H1 (cell line): ENCODE measurements at regions not wholly inside any gene's neighbourhood (a gene's known extent, or its start where the extent isn't known, plus 50 kb on each side); places are given as distances from the start of the nearest gene placed in this dataset.

ENCODE experiments used
- CTCF ChIA-PET: fragments of 300-600 bp; sonication (Branson Sonifier 250); formaldehyde crosslinking; loops from one replicate; lab custom pipeline; 2021; ENCODE audit not compliant: partially characterized antibody; lab: Charles Lee
- POLR2A ChIA-PET: fragments of 300-600 bp; sonication (Branson Sonifier 250); formaldehyde crosslinking; loops from one replicate; lab custom pipeline; 2021; ENCODE audit warnings: inconsistent platforms; ENCODE audit not compliant: partially characterized antibody; lab: Charles Lee
- DNase-seq, 2 experiments: peaks; one replicate each; pipeline versions ENCODE4 v3.0.0 to v3.0.0-alpha.2; 2010 to 2022; ENCODE audit warnings: low spot score in 2 of 2, low read depth in 1 of 2, mixed read lengths in 1 of 2
- FAIRE-seq: peaks from 2 replicates; lab custom pipeline; 2011; peaks lifted over from hg19 to GRCh38; lab: Jason Lieb, UNC
- H2AFZ ChIP-seq: 2 replicates; pipeline ENCODE4 v1.8.1; 2012; ENCODE audit warnings: low read length, inconsistent platforms
- H2AK5ac ChIP-seq: 2 replicates; pipeline ENCODE4 v1.6.1; 2013; ENCODE audit warnings: low read depth, low read length
- H2BK120ac ChIP-seq: replicated peaks from 2 replicates; pipeline ENCODE3; 2013; ENCODE audit warnings: low read depth, low read length, inconsistent platforms
- H2BK12ac ChIP-seq: 2 replicates; pipeline ENCODE4 v1.6.1; 2013; ENCODE audit warnings: low read depth, low read length
- H2BK15ac ChIP-seq: 2 replicates; pipeline ENCODE4 v1.6.1; 2013; ENCODE audit warnings: low read length
- H2BK20ac ChIP-seq: 2 replicates; pipeline ENCODE4 v1.6.1; 2013; ENCODE audit warnings: low read length
- H2BK5ac ChIP-seq: 2 replicates; pipeline ENCODE4 v1.6.1; 2013; ENCODE audit warnings: low read depth, low read length
- H3K14ac ChIP-seq: 2 replicates; pipeline ENCODE4 v1.6.1; 2013; ENCODE audit warnings: inconsistent platforms; ENCODE audit not compliant: insufficient read length
- H3K18ac ChIP-seq: 2 replicates; pipeline ENCODE4 v1.6.1; 2013; ENCODE audit warnings: low read length; ENCODE audit errors: extremely low read depth
- H3K23ac ChIP-seq: 2 replicates; pipeline ENCODE4 v1.6.1; 2013; ENCODE audit warnings: inconsistent platforms; ENCODE audit not compliant: insufficient read length
- H3K23me2 ChIP-seq: 2 replicates; pipeline ENCODE4 v1.6.1; 2013; ENCODE audit warnings: low read depth, low read length
- H3K27ac ChIP-seq: 2 replicates; pipeline ENCODE4 v1.6.1; 2011; ENCODE audit warnings: low read depth, low read length, inconsistent platforms
- H3K27me3 ChIP-seq, 4 experiments: replicated peaks in 1 of 4; 1 replicate in 1 of 4; 2 replicates in 3 of 4; pipeline versions ENCODE4 v1.6.1 to v1.8.1; 2011 to 2013; ENCODE audit warnings: low read length in 3 of 4, mild to moderate bottlenecking in 3 of 4, inconsistent platforms in 2 of 4, mixed read lengths in 2 of 4, moderate library complexity in 1 of 4; ENCODE audit not compliant: control insufficient read depth in 3 of 4, insufficient read depth in 3 of 4; ENCODE audit errors: extremely low read depth in 1 of 4
- H3K36me3 ChIP-seq, 4 experiments: 2 replicates each; pipeline versions ENCODE4 v1.6.1 to v1.8.1; 2011 to 2013; ENCODE audit warnings: mild to moderate bottlenecking in 4 of 4, low read length in 3 of 4, moderate library complexity in 2 of 4, control low read depth in 1 of 4, inconsistent platforms in 1 of 4; ENCODE audit not compliant: insufficient read depth in 4 of 4, control insufficient read depth in 2 of 4
- H3K4ac ChIP-seq: replicated peaks from 2 replicates; pipeline ENCODE3; 2013; ENCODE audit warnings: low read length, low read depth, mixed read lengths, inconsistent platforms; ENCODE audit not compliant: insufficient read length
- H3K4me1 ChIP-seq, 4 experiments: replicated peaks in 1 of 4; 1 replicate in 1 of 4; 2 replicates in 3 of 4; pipeline versions ENCODE4 v1.6.1 to v1.8.1; 2011 to 2013; ENCODE audit warnings: low read length in 3 of 4, inconsistent platforms in 2 of 4, mixed read lengths in 1 of 4; ENCODE audit not compliant: insufficient read depth in 4 of 4, control insufficient read depth in 3 of 4
- H3K4me2 ChIP-seq, 2 experiments: 2 replicates each; pipeline versions ENCODE4 v1.6.1 to v1.8.1; 2011 to 2013; ENCODE audit warnings: low read depth in 2 of 2, low read length in 2 of 2, control low read depth in 1 of 2, inconsistent platforms in 1 of 2, mild to moderate bottlenecking in 1 of 2; ENCODE audit not compliant: insufficient read depth in 1 of 2
- H3K4me3 ChIP-seq, 4 experiments: fragments of 200-600, 300-600 bp in 1 of 4; sonication (generic), shearing (Covaris generic), sonication (Bioruptor Twin) in 1 of 4; 2 replicates each; pipeline versions ENCODE4 v1.5.1 to v1.8.1; 2011 to 2016; ENCODE audit warnings: low read length in 4 of 4, low read depth in 3 of 4, control low read depth in 2 of 4, inconsistent platforms in 2 of 4, mild to moderate bottlenecking in 2 of 4, mixed read lengths in 1 of 4, moderate library complexity in 1 of 4; ENCODE audit not compliant: insufficient read depth in 2 of 4; ENCODE audit errors: extremely low read depth in 1 of 4
- H3K56ac ChIP-seq: replicated peaks from 2 replicates; pipeline ENCODE3; 2013; ENCODE audit warnings: low read depth, mild to moderate bottlenecking, mixed read lengths, low read length, inconsistent platforms; ENCODE audit not compliant: insufficient read length
- H3K79me1 ChIP-seq: 2 replicates; pipeline ENCODE4 v1.6.1; 2013; ENCODE audit warnings: low read depth, low read length, control low read depth
- H3K79me2 ChIP-seq, 2 experiments: 2 replicates each; pipeline versions ENCODE4 v1.6.1 to v1.8.1; 2012 to 2013; ENCODE audit warnings: low read length in 2 of 2, mild to moderate bottlenecking in 2 of 2, inconsistent platforms in 1 of 2; ENCODE audit not compliant: insufficient read depth in 2 of 2, control insufficient read depth in 1 of 2
- H3K9ac ChIP-seq, 4 experiments: replicated peaks in 1 of 4; 1 replicate in 1 of 4; 2 replicates in 3 of 4; pipeline versions ENCODE4 v1.6.1 to v1.8.1; 2011 to 2013; ENCODE audit warnings: low read depth in 3 of 4, low read length in 3 of 4, control low read depth in 2 of 4, mild to moderate bottlenecking in 2 of 4, moderate library complexity in 2 of 4, inconsistent platforms in 1 of 4; ENCODE audit errors: extremely low read depth in 1 of 4
- H3K9me3 ChIP-seq, 2 experiments: 2 replicates each; pipeline versions ENCODE4 v1.6.1 to v1.8.1; 2012 to 2013; ENCODE audit warnings: mild to moderate bottlenecking in 2 of 2, moderate library complexity in 2 of 2, control low read depth in 1 of 2, inconsistent platforms in 1 of 2, low read depth in 1 of 2, low read length in 1 of 2, mixed read lengths in 1 of 2; ENCODE audit not compliant: insufficient read depth in 2 of 2
- H4K20me1 ChIP-seq, 2 experiments: replicated peaks in 1 of 2; 2 replicates each; pipeline versions ENCODE3 to v1.8.1; 2011 to 2013; ENCODE audit warnings: inconsistent platforms in 2 of 2, low read length in 2 of 2, mild to moderate bottlenecking in 1 of 2; ENCODE audit not compliant: insufficient read depth in 2 of 2, control insufficient read depth in 1 of 2
- H4K5ac ChIP-seq: 2 replicates; pipeline ENCODE4 v1.6.1; 2013; ENCODE audit warnings: low read length, low read depth, mixed read lengths, inconsistent platforms; ENCODE audit not compliant: insufficient read length
- H4K8ac ChIP-seq: 2 replicates; pipeline ENCODE4 v1.8.0; 2013; ENCODE audit warnings: mild to moderate bottlenecking, moderate library complexity, low read length, inconsistent platforms; ENCODE audit not compliant: insufficient read depth; ENCODE audit errors: extremely low read depth
- H4K91ac ChIP-seq: replicated peaks from 2 replicates; pipeline ENCODE3; 2013; ENCODE audit warnings: low read length, mixed read lengths, inconsistent platforms; ENCODE audit not compliant: insufficient read length
- ASH2L ChIP-seq: fragments of 200-600, 300-600 bp; sonication (generic); IDR thresholded peaks from one replicate; pipeline ENCODE4 v1.7.1; 2017; ENCODE audit warnings: low read length
- BCL11A ChIP-seq, 2 experiments: IDR thresholded peaks; one replicate each; pipeline ENCODE4 v1.6.1; 2011; ENCODE audit warnings: low read depth in 2 of 2, low read length in 2 of 2, mild to moderate bottlenecking in 2 of 2
- CREB1 ChIP-seq: IDR thresholded peaks from 2 replicates; pipeline ENCODE4 v1.6.1; 2012; ENCODE audit warnings: inconsistent platforms
- EP300 ChIP-seq, 2 experiments: IDR thresholded peaks; 1 replicate in 1 of 2; 2 replicates in 1 of 2; pipeline ENCODE4 v1.6.1; 2011 to 2012; ENCODE audit warnings: low read depth in 2 of 2, low read length in 2 of 2, mild to moderate bottlenecking in 2 of 2, borderline replicate concordance in 1 of 2, inconsistent platforms in 1 of 2, moderate library complexity in 1 of 2
- HDAC6 ChIP-seq: IDR thresholded peaks from one replicate; pipeline ENCODE4 v1.7.1; 2012; ENCODE audit warnings: low read depth, mild to moderate bottlenecking, inconsistent platforms, low read length, moderate library complexity
- KDM5A ChIP-seq: fragments of 200-600 bp; IDR thresholded peaks from 2 replicates; pipeline ENCODE4 v1.7.1; 2012; ENCODE audit warnings: mild to moderate bottlenecking, low read length, inconsistent platforms, mixed read lengths
- NANOG ChIP-seq: IDR thresholded peaks from 2 replicates; pipeline ENCODE4 v1.6.1; 2011; ENCODE audit warnings: low read length, low read depth, mild to moderate bottlenecking, inconsistent platforms; ENCODE audit not compliant: insufficient read depth, poor library complexity, severe bottlenecking
- POLR2AphosphoS5 ChIP-seq: IDR thresholded peaks from 2 replicates; pipeline ENCODE4 v1.6.1; 2011; ENCODE audit warnings: low read depth, low read length
- RAD21 ChIP-seq, 2 experiments: IDR thresholded peaks in 1 of 2; conservative IDR thresholded peaks in 1 of 2; 2 replicates each; pipeline ENCODE4 v1.6.1; 2011; ENCODE audit warnings: low read depth in 2 of 2, low read length in 2 of 2, improper control_type of control experiment in 1 of 2, inconsistent platforms in 1 of 2, mild to moderate bottlenecking in 1 of 2, moderate library complexity in 1 of 2
- RFX5 ChIP-seq: IDR thresholded peaks from 2 replicates; pipeline ENCODE4 v1.6.1; 2011; ENCODE audit warnings: low read depth, low read length, improper control_type of control experiment, borderline replicate concordance
- SAP30 ChIP-seq: fragments of 300-600 bp; sonication (generic); IDR thresholded peaks from 2 replicates; pipeline ENCODE4 v1.7.1; 2012; ENCODE audit warnings: low read length, moderate library complexity, mild to moderate bottlenecking, inconsistent platforms; ENCODE audit not compliant: insufficient read depth, insufficient replicate concordance
- SP1 ChIP-seq: IDR thresholded peaks from 2 replicates; pipeline ENCODE4 v1.6.1; 2011; ENCODE audit warnings: low read depth, low read length
- SP2 ChIP-seq: IDR thresholded peaks from 2 replicates; pipeline ENCODE4 v1.6.1; 2012; ENCODE audit warnings: mild to moderate bottlenecking, low read length, inconsistent platforms
- SP4 ChIP-seq: IDR thresholded peaks from 2 replicates; pipeline ENCODE4 v1.6.1; 2012; ENCODE audit warnings: low read length, inconsistent platforms
- TBP ChIP-seq: IDR thresholded peaks from 2 replicates; pipeline ENCODE4 v1.6.1; 2011; ENCODE audit warnings: low read depth, low read length, improper control_type of control experiment
- WGBS, 2 experiments: shearing (Covaris generic) in 1 of 2; methylation state at CpG; one replicate each; pipeline versions ENCODE4 v1.1.6 to v1.1.7; 2013 to 2015; ENCODE audit warnings: low lambda C conversion rate in 2 of 2, mixed read lengths in 2 of 2, inconsistent platforms in 1 of 2, low coverage in 1 of 2, missing lambda C conversion rate in 1 of 2; ENCODE audit not compliant: insufficient replicate concordance in 2 of 2, insufficient coverage in 1 of 2, insufficient read length in 1 of 2; ENCODE audit errors: extremely low coverage in 1 of 2, missing lambda C conversion rate in 1 of 2; 5-methylcytosine and 5-hydroxymethylcytosine counted together

DNA sequence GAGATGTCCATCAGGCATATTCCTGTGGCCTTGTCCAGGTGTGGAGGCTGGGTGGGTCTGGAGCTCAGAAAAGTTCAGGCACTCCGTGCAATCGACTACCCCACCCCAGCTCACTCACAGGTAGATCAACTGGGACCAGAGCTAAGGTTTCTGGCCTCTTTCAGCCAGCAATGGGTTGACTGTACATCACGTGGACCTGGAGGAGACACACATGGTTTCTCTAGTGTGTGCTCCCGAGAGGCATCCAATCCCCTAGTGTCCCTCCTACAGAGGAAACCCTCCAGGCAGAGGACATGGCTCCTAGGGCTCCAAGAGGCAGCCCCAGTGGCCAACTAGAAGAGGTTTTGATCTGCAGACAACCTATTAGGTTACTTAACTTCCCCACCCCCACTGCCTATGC lies 119.5 kb upstream of the RGS6 start:
- FAIRE-seq (no peak), DNase-seq (no peak)
- 0 out of 2 replicates have a peak overlapping the region, but pooled peaks have one; percentile 50 for H2BK12ac ChIP-seq
- ChIA-PET CTCF (interaction anchor here (1.2 kb wide), 1 partner anchor 11 kb away, joined by 3 read pairs; no protein-coding TSS in a partner anchor), POLR2A (no interaction called here)
- H3K14ac ChIP-seq: no peak overlapping the region
- H3K23ac ChIP-seq: no peak overlapping the region
- H2BK15ac ChIP-seq: no peak overlapping the region
- H4K5ac ChIP-seq: no peak overlapping the region
- no peaks in the 10 kb centered on the region; a peak in 1 of 8 replicates for H3K36me3 ChIP-seq
- no peaks in the 10 kb centered on the region for H3K27me3 ChIP-seq
- WGBS, 2 experiments: 83% methylated on average over 4 of the region's 4 CpGs; no CpG with 5 or more reads in 1 of the 2 experiments
- H3K9me3 ChIP-seq: no peaks in the 10 kb centered on the region
- no peak overlapping the region for H2BK120ac ChIP-seq
- H3K4ac ChIP-seq: no peak overlapping the region
- H4K91ac ChIP-seq: peak overlapping the region; percentile 25
- no peak overlapping the region for H4K8ac ChIP-seq
- H3K79me2 ChIP-seq: no peaks in the 10 kb centered on the region
- H2BK20ac ChIP-seq: peak overlapping the region; percentile 18; the same call in 1 of the 2 replicates
- H3K9ac ChIP-seq: no peak overlapping the region
- H2BK5ac ChIP-seq: no peak overlapping the region
- peak overlapping the region; percentile 37 for H3K56ac ChIP-seq
- H3K27ac ChIP-seq: no peak overlapping the region
- H3K4me2 ChIP-seq: no peak overlapping the region
- H2AK5ac ChIP-seq: no peak overlapping the region
- no peak overlapping the region for H2AFZ ChIP-seq
- H3K4me1 ChIP-seq: peaks cover 0 to 7% (median 0%) of the 10 kb centered on the region in 4 experiments; a peak in 2 of 7 replicates
- H3K18ac ChIP-seq: no peak overlapping the region
- no peak overlapping the region for H3K4me3 ChIP-seq
- H4K20me1 ChIP-seq: no peaks in the 10 kb centered on the region
- H3K79me1 ChIP-seq: no peaks in the 10 kb centered on the region
- peaks cover 1% of the 10 kb centered on the region; the same call in 1 of the 2 replicates for H3K23me2 ChIP-seq
- TF ChIP-seq RFX5 (no peak), SP4 (no peak), SP2 (no peak), HDAC6 (no peak), NANOG (no peak), SAP30 (no peak), RAD21 (IDR thresholded peaks at IDR 0.05 in 1 of 2, conservative IDR thresholded peaks at IDR 0.05 in 1 of 2; ENCODE audit: low read depth in 2 of 2, low read length in 2 of 2) (no peak), BCL11A (IDR thresholded peaks at IDR 0.05; ENCODE audit: low read depth in 2 of 2, low read length in 2 of 2) (no peak), SP1 (no peak), EP300 (IDR thresholded peaks at IDR 0.05; ENCODE audit: borderline replicate concordance in 1 of 2, low read depth in 2 of 2, low read length in 2 of 2) (no peak), CREB1 (no peak), POLR2AphosphoS5 (no peak), ASH2L (no peak), KDM5A (no peak), TBP (no peak)
